GM12878 (cell line): ENCODE measurements at regions not wholly inside any gene's neighbourhood (a gene's known extent, or its start where the extent isn't known, plus 50 kb on each side); places are given as distances from the start of the nearest gene placed in this dataset.

Experiments
- ATAC-seq: fragments of 200-7000 bp; cut with Tn5 transposase; 3 replicates; pipeline ENCODE4 v1.9.1; 2020; ENCODE audit warnings: mild to moderate bottlenecking, moderate library complexity
- BruUV-seq: library from RNA; stranded (reverse); fragments of 400-500 nt; replicated peaks from 2 replicates; lab custom pipeline; 2021; lab: Mats Ljungman, UMichigan
- CTCF ChIA-PET: fragments of 300-600 bp; sonication (Branson Sonifier 250); formaldehyde crosslinking; extraction: SDS; loops from one replicate; lab custom pipeline; 2021; ENCODE audit warnings: inconsistent platforms; lab: Yijun Ruan, JAX
- POLR2A ChIA-PET: fragments of 350-600 bp; formaldehyde crosslinking; extraction: SDS; loops from one replicate; lab custom pipeline; 2021; ENCODE audit warnings: inconsistent platforms; lab: Charles Lee
- RAD21 ChIA-PET: fragments of 300-600 bp; sonication (Branson Sonifier 250); formaldehyde crosslinking; loops from one replicate; lab custom pipeline; 2023; ENCODE audit warnings: antibody characterized with exemption; ENCODE audit not compliant: unreplicated experiment; lab: Charles Lee
- SMC1A ChIA-PET: fragments of 300-600 bp; sonication (Branson Sonifier 250); formaldehyde crosslinking; loops from one replicate; lab custom pipeline; 2023; ENCODE audit not compliant: unreplicated experiment, uncharacterized antibody; lab: Charles Lee
- DNase-seq: peaks from one replicate; pipeline ENCODE4 v3.0.0-alpha.2; 2011; ENCODE audit warnings: low read depth, low spot score
- FAIRE-seq: peaks from 3 replicates; lab custom pipeline; 2011; peaks lifted over from hg19 to GRCh38; lab: Jason Lieb, UNC
- H2AFZ ChIP-seq: 2 replicates; pipeline ENCODE4 v1.6.0; 2011; ENCODE audit warnings: low read depth, low read length, control low read depth; ENCODE audit not compliant: control insufficient read depth
- H3K27ac ChIP-seq: 2 replicates; pipeline ENCODE4 v1.5.1; 2011; ENCODE audit warnings: control low read depth; ENCODE audit not compliant: control insufficient read depth, insufficient read depth
- H3K27me3 ChIP-seq, 2 experiments: replicated peaks in 1 of 2; 2 replicates each; pipeline versions ENCODE4 v1.6.0 to v1.6.1; 2011; ENCODE audit warnings: low read length in 1 of 2; ENCODE audit not compliant: control insufficient read depth in 2 of 2, insufficient read depth in 2 of 2
- H3K36me3 ChIP-seq, 2 experiments: 2 replicates each; pipeline ENCODE4 v1.5.1; 2011; ENCODE audit warnings: low read length in 1 of 2; ENCODE audit not compliant: control insufficient read depth in 2 of 2, insufficient read depth in 2 of 2
- H3K4me1 ChIP-seq: 2 replicates; pipeline ENCODE4 v1.6.1; 2011; ENCODE audit warnings: mild to moderate bottlenecking, low read length, moderate library complexity, mixed read lengths; ENCODE audit not compliant: control insufficient read depth, insufficient read depth
- H3K4me2 ChIP-seq: 2 replicates; pipeline ENCODE4 v1.6.0; 2011; ENCODE audit warnings: control low read depth; ENCODE audit not compliant: control insufficient read depth, insufficient read depth
- H3K4me3 ChIP-seq: fragments of 200-600 bp; sonication (generic); 2 replicates; pipeline ENCODE4 v1.5.1; 2016
- H3K79me2 ChIP-seq: 2 replicates; pipeline ENCODE4 v1.6.0; 2011; ENCODE audit warnings: low read length; ENCODE audit not compliant: control insufficient read depth, insufficient read depth
- H3K9ac ChIP-seq: 2 replicates; pipeline ENCODE4 v1.8.0; 2011; ENCODE audit warnings: low read length, control low read depth, mixed read lengths; ENCODE audit not compliant: control insufficient read depth, insufficient read depth
- H3K9me3 ChIP-seq: replicated peaks from 3 replicates; pipeline ENCODE4 v1.5.1; 2011; ENCODE audit warnings: mild to moderate bottlenecking, low read length; ENCODE audit not compliant: control insufficient read depth, insufficient read depth
- H4K20me1 ChIP-seq: 2 replicates; pipeline ENCODE4 v1.6.0; 2011; ENCODE audit not compliant: control insufficient read depth, insufficient read depth
- BMI1 ChIP-seq: fragments of 450-650 bp; IDR thresholded peaks from 2 replicates; pipeline ENCODE4 v1.6.1; 2016; ENCODE audit warnings: mild to moderate bottlenecking, moderate library complexity, borderline replicate concordance
- CEBPB ChIP-seq, 2 experiments: fragments of 150-350 bp in 1 of 2; IDR thresholded peaks; 2 replicates each; pipeline ENCODE4 v1.6.1; 2012 to 2014; ENCODE audit warnings: low read depth in 2 of 2, low read length in 2 of 2, borderline replicate concordance in 1 of 2, inconsistent platforms in 1 of 2
- EED ChIP-seq: sonication (generic); IDR thresholded peaks from 2 replicates; pipeline ENCODE4 v1.6.1; 2016; ENCODE audit warnings: antibody characterized with exemption, low read depth
- JUNB ChIP-seq: IDR thresholded peaks from 2 replicates; pipeline ENCODE4 v1.6.1; 2016; ENCODE audit warnings: antibody characterized with exemption, mild to moderate bottlenecking
- KLF5 ChIP-seq: fragments of 450-650 bp; IDR thresholded peaks from 2 replicates; pipeline ENCODE4 v1.6.1; 2014; ENCODE audit warnings: mild to moderate bottlenecking; ENCODE audit not compliant: partially characterized antibody
- LARP7 ChIP-seq: fragments of 450-650 bp; IDR thresholded peaks from 2 replicates; pipeline ENCODE4 v1.6.1; 2017; ENCODE audit warnings: mild to moderate bottlenecking
- NFYA ChIP-seq: IDR thresholded peaks from 2 replicates; pipeline ENCODE4 v1.6.1; 2011; ENCODE audit warnings: low read depth, mild to moderate bottlenecking, low read length, improper control_type of control experiment, borderline replicate concordance
- NR2C2 ChIP-seq: IDR thresholded peaks from 2 replicates; pipeline ENCODE4 v1.6.1; 2011; ENCODE audit warnings: borderline replicate concordance, low read depth; ENCODE audit not compliant: control insufficient read depth, insufficient read length
- RAD21 ChIP-seq: IDR thresholded peaks from 2 replicates; pipeline ENCODE4 v1.6.1; 2011; ENCODE audit warnings: mild to moderate bottlenecking, low read depth, low read length, moderate library complexity; ENCODE audit not compliant: insufficient read depth
- RUNX3 ChIP-seq: IDR thresholded peaks from 2 replicates; pipeline ENCODE4 v1.6.1; 2012; ENCODE audit warnings: low read length, inconsistent platforms
- TBL1XR1 ChIP-seq: IDR thresholded peaks from 2 replicates; pipeline ENCODE4 v1.6.1; 2012; ENCODE audit warnings: low read depth, low read length, improper control_type of control experiment
- ZZZ3 ChIP-seq: IDR thresholded peaks from 2 replicates; pipeline ENCODE4 v1.6.1; 2011; ENCODE audit warnings: low read depth; ENCODE audit not compliant: control insufficient read depth, insufficient read length
- WGBS: methylation state at CpG from one replicate; pipeline ENCODE4 v1.1.6; 2016; ENCODE audit warnings: low lambda C conversion rate; ENCODE audit not compliant: insufficient replicate concordance, insufficient coverage; ENCODE audit errors: missing lambda C conversion rate; 5-methylcytosine and 5-hydroxymethylcytosine counted together
- in situ Hi-C: fragments of 300-500 bp; cut with MboI; formaldehyde crosslinking; loops from 9 replicates; pipeline ENCODE4 v1.14.3; 2018; ENCODE audit warnings: mixed read lengths
- intact Hi-C: fragments of 100-400 bp; cut with micrococcal nuclease; formaldehyde crosslinking; loops from one replicate; pipeline ENCODE4 v1.14.2; 2022; ENCODE audit not compliant: unreplicated experiment
- TF ChIP-seq, protein P1 (sequence below): fragments of 450-650 bp; IDR thresholded peaks from 2 replicates; pipeline ENCODE4 v1.6.1; 2017; ENCODE audit warnings: mild to moderate bottlenecking, moderate library complexity
- TF ChIP-seq, protein P2 (sequence below): fragments of 450-650 bp; IDR thresholded peaks from 2 replicates; pipeline ENCODE4 v1.6.1; 2017; ENCODE audit warnings: borderline replicate concordance
- TF ChIP-seq, protein P3 (sequence below): fragments of 450-650 bp; formaldehyde crosslinking; IDR thresholded peaks from 2 replicates; pipeline ENCODE4 v1.4.0; 2022; ENCODE audit warnings: mild to moderate bottlenecking, moderate library complexity

DNA sequence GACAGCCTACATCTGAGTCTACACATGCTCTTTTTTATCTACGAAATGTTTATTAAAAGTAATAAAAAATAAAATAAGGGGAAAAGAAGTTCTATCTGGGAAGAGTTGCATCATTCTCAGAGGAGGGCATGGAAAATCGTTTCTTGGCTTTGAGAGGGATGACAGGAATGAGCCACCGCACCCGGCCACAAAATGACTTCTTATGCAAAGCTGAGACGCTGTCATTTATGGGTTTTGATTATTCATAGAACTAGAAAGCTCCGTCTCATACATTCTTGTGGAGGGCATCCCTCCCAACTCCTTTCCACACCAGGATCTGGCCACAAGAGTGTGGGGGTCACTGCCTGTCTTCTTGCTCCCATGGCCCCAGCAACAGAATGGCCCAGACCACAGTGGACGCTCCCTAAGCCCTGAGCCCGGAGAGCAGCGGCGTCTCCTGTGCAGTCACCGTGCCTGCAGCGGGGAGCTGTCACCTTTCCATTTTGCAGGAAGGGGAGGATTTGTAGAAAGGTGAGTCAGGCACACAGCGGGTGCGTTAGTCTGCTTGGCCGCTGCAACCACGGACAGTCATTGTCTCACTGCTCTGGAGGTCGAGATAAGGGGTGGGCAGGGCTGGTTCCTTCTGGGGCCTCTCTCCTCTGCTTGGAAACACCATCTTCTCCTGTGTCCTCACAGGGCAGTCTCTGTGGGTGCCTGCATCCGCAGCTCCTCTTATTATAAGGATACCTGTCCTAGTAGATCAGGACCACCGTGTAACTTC, 1388.7 kb downstream of the BRD1 start (continued):
- TF ChIP-seq KLF5 (no peak), RUNX3 (no peak), BMI1 (no peak), TBL1XR1 (no peak)

DNA sequence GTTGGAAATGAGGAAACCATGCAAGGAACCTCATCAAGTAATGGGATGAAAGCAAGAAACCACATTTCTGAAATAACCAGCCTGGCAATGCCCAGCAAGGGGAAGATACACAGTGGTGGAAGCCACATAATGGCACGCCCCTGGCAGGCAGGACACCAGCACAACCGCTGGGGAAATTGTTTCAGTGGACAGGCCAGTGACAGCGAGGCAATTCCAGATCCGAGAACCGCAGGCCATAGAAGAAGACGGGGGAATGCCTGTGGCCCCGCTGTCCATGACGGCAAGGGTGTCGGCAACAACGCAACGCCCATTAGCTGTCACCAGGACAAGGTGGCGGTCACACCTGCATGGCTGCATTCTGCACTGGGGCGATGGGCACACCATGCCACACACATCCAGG, 1389.6 kb downstream of the BRD1 start:
- 55% methylated on average over 13 of the region's 13 CpGs for whole genome bisulfite sequencing
- FAIRE-seq: no peak
- H3K27ac ChIP-seq: no peak overlapping the region
- no peaks in the 10 kb centered on the region for H3K36me3 ChIP-seq
- H3K9ac ChIP-seq: no peak overlapping the region
- intact Hi-C loops (no loop called here), in situ Hi-C loops (no loop called here)
- SMC1A ChIA-PET: no interaction called here
- no peaks in the 10 kb centered on the region for H3K27me3 ChIP-seq
- BruUV-seq: no TSS peak
- no peaks in the 10 kb centered on the region for H4K20me1 ChIP-seq
- POLR2A ChIA-PET: no interaction called here
- no peaks in the 10 kb centered on the region for H3K79me2 ChIP-seq
- no peak overlapping the region for H3K4me3 ChIP-seq
- no peak overlapping the region for H3K4me2 ChIP-seq
- ATAC-seq: no peak
- DNase-seq: no peak
- no peak overlapping the region for H2AFZ ChIP-seq
- CTCF ChIA-PET: interaction anchor here (0.6 kb wide), 1 partner anchor 516 kb away, joined by 4 read pairs; no protein-coding TSS in a partner anchor
- no peaks in the 10 kb centered on the region; the same call in 2 of the 3 replicates for H3K9me3 ChIP-seq
- RAD21 ChIA-PET: no interaction called here
- H3K4me1 ChIP-seq: no peaks in the 10 kb centered on the region
- TF ChIP-seq JUNB (no peak), NR2C2 (no peak), EED (no peak), ZZZ3 (no peak), RAD21 (no peak), CEBPB (IDR thresholded peaks at IDR 0.05; ENCODE audit: borderline replicate concordance in 1 of 2, low read depth in 2 of 2, low read length in 2 of 2) (no peak), LARP7 (no peak), NFYA (no peak)
- TF ChIP-seq, protein P1, sequence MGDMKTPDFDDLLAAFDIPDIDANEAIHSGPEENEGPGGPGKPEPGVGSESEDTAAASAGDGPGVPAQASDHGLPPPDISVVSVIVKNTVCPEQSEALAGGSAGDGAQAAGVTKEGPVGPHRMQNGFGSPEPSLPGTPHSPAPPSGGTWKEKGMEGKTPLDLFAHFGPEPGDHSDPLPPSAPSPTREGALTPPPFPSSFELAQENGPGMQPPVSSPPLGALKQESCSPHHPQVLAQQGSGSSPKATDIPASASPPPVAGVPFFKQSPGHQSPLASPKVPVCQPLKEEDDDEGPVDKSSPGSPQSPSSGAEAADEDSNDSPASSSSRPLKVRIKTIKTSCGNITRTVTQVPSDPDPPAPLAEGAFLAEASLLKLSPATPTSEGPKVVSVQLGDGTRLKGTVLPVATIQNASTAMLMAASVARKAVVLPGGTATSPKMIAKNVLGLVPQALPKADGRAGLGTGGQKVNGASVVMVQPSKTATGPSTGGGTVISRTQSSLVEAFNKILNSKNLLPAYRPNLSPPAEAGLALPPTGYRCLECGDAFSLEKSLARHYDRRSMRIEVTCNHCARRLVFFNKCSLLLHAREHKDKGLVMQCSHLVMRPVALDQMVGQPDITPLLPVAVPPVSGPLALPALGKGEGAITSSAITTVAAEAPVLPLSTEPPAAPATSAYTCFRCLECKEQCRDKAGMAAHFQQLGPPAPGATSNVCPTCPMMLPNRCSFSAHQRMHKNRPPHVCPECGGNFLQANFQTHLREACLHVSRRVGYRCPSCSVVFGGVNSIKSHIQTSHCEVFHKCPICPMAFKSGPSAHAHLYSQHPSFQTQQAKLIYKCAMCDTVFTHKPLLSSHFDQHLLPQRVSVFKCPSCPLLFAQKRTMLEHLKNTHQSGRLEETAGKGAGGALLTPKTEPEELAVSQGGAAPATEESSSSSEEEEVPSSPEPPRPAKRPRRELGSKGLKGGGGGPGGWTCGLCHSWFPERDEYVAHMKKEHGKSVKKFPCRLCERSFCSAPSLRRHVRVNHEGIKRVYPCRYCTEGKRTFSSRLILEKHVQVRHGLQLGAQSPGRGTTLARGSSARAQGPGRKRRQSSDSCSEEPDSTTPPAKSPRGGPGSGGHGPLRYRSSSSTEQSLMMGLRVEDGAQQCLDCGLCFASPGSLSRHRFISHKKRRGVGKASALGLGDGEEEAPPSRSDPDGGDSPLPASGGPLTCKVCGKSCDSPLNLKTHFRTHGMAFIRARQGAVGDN: no peak
- TF ChIP-seq, protein P2, sequence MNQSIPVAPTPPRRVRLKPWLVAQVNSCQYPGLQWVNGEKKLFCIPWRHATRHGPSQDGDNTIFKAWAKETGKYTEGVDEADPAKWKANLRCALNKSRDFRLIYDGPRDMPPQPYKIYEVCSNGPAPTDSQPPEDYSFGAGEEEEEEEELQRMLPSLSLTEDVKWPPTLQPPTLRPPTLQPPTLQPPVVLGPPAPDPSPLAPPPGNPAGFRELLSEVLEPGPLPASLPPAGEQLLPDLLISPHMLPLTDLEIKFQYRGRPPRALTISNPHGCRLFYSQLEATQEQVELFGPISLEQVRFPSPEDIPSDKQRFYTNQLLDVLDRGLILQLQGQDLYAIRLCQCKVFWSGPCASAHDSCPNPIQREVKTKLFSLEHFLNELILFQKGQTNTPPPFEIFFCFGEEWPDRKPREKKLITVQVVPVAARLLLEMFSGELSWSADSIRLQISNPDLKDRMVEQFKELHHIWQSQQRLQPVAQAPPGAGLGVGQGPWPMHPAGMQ: no peak
- TF ChIP-seq, protein P3, sequence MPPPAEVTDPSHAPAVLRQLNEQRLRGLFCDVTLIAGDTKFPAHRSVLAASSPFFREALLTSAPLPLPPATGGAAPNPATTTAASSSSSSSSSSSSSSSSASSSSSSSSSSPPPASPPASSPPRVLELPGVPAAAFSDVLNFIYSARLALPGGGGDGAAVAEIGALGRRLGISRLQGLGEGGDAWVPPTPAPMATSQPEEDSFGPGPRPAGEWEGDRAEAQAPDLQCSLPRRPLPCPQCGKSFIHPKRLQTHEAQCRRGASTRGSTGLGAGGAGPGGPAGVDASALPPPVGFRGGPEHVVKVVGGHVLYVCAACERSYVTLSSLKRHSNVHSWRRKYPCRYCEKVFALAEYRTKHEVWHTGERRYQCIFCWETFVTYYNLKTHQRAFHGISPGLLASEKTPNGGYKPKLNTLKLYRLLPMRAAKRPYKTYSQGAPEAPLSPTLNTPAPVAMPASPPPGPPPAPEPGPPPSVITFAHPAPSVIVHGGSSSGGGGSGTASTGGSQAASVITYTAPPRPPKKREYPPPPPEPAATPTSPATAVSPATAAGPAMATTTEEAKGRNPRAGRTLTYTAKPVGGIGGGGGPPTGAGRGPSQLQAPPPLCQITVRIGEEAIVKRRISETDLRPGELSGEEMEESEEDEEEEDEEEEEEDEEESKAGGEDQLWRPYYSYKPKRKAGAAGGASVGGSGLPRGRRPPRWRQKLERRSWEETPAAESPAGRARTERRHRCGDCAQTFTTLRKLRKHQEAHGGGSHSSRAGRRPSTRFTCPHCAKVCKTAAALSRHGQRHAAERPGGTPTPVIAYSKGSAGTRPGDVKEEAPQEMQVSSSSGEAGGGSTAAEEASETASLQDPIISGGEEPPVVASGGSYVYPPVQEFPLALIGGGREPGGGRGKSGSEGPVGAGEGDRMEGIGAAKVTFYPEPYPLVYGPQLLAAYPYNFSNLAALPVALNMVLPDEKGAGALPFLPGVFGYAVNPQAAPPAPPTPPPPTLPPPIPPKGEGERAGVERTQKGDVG (CRISPR knock-in tag): no peak
